RWPE2 (cell line): ENCODE measurements at regions not wholly inside any gene's neighbourhood (a gene's known extent, or its start where the extent isn't known, plus 50 kb on each side); places are given as distances from the start of the nearest gene placed in this dataset.

Experiments
- ATAC-seq: fragments of 200-7000 bp; cut with Tn5 transposase; 3 replicates; pipeline ENCODE4 v1.9.1; 2021; ENCODE audit warnings: low read depth
- DNase-seq: peaks from one replicate; pipeline ENCODE4 v3.0.0-alpha.2; 2020; ENCODE audit warnings: low spot score
- H3K27ac ChIP-seq: fragments of 450-650 bp; 2 replicates; pipeline ENCODE4 v1.5.1; 2017; ENCODE audit warnings: mild to moderate bottlenecking; ENCODE audit not compliant: poor library complexity, severe bottlenecking
- H3K27me3 ChIP-seq: fragments of 250-450 bp; sonication (Bioruptor Pico); 2 replicates; pipeline ENCODE4 v1.5.1; 2021; ENCODE audit warnings: mild to moderate bottlenecking, moderate library complexity; ENCODE audit not compliant: insufficient read depth, poor library complexity, severe bottlenecking
- H3K36me3 ChIP-seq: fragments of 250-450 bp; sonication (Bioruptor Pico); 2 replicates; pipeline ENCODE4 v1.5.1; 2020; ENCODE audit warnings: low read depth, mild to moderate bottlenecking, moderate library complexity
- H3K4me1 ChIP-seq: fragments of 250-450 bp; sonication (Bioruptor Pico); 2 replicates; pipeline ENCODE4 v1.5.1; 2021; ENCODE audit warnings: mild to moderate bottlenecking, moderate library complexity; ENCODE audit not compliant: insufficient read depth, poor library complexity, severe bottlenecking
- H3K4me3 ChIP-seq: fragments of 250-450 bp; sonication (Bioruptor Pico); 2 replicates; pipeline ENCODE4 v1.5.1; 2021; ENCODE audit warnings: mild to moderate bottlenecking, moderate library complexity; ENCODE audit not compliant: severe bottlenecking
- H3K9me3 ChIP-seq: fragments of 250-450 bp; sonication (Bioruptor Pico); 2 replicates; pipeline ENCODE4 v1.5.1; 2021; ENCODE audit warnings: mild to moderate bottlenecking, moderate library complexity; ENCODE audit not compliant: severe bottlenecking
- TF ChIP-seq, protein P1 (sequence below): fragments of 450-650 bp; IDR thresholded peaks from one replicate; pipeline ENCODE4 v1.5.1; 2017; ENCODE audit warnings: mild to moderate bottlenecking, moderate library complexity; ENCODE audit not compliant: poor library complexity, severe bottlenecking

DNA sequence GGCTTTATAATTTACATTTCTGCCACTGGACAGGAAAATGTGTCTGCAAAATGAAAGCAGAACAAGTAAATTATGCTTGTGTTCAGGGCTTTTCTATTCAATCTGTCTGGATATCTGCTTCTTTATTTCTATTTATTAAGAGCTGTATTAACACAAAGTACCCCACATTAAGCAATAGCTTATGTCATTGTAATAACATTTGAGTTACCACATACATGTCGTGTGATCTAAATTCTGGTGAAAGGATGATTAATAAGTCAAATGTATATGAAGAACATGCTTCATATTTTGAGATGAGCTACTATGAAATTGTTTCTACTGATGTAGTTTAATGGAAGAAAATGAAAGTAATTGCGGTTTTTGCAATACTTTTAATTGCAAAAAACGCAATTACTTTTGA lies 238.2 kb downstream of the KCNJ2 start:
- no peak for DNase-seq
- no peak for ATAC-seq
- no peaks in the 10 kb centered on the region for H3K36me3 ChIP-seq
- TF ChIP-seq, protein P1, sequence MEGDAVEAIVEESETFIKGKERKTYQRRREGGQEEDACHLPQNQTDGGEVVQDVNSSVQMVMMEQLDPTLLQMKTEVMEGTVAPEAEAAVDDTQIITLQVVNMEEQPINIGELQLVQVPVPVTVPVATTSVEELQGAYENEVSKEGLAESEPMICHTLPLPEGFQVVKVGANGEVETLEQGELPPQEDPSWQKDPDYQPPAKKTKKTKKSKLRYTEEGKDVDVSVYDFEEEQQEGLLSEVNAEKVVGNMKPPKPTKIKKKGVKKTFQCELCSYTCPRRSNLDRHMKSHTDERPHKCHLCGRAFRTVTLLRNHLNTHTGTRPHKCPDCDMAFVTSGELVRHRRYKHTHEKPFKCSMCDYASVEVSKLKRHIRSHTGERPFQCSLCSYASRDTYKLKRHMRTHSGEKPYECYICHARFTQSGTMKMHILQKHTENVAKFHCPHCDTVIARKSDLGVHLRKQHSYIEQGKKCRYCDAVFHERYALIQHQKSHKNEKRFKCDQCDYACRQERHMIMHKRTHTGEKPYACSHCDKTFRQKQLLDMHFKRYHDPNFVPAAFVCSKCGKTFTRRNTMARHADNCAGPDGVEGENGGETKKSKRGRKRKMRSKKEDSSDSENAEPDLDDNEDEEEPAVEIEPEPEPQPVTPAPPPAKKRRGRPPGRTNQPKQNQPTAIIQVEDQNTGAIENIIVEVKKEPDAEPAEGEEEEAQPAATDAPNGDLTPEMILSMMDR, result no peak
- H3K4me1 ChIP-seq, result peaks cover 15% of the 10 kb centered on the region
- H3K4me3 ChIP-seq, result no peak overlapping the region
- no peak overlapping the region for H3K27ac ChIP-seq
- H3K9me3 ChIP-seq, result no peaks in the 10 kb centered on the region
- H3K27me3 ChIP-seq, result no peaks in the 10 kb centered on the region

DNA sequence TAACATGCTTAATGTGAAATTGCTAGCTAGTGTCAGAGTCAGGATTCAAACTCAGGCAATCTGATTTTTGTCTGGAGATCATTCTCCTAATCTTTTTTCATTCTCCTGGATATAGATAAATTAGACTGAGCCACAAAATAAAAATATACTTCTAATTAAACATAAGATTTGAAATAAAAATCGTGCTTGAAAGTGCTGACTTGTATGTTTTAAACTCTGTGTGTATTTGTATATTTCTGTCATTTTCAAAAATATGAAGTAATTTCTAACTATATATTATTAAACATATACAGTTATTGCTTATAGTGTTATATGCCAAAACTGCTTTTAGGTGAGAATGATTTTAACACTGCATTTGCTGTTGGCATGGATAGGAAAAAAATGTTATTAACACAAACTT lies 239.4 kb downstream of the KCNJ2 start:
- Histone ChIP-seq H3K9me3 (no peaks in the 10 kb centered on the region), H3K4me3 (no peak overlapping the region), H3K4me1 (peaks cover 15% of the 10 kb centered on the region), H3K27me3 (no peaks in the 10 kb centered on the region), H3K27ac (no peak overlapping the region), H3K36me3 (no peaks in the 10 kb centered on the region)
- DNase-seq (no peak), ATAC-seq (no peak)
- TF ChIP-seq, protein P1, result no peak

DNA sequence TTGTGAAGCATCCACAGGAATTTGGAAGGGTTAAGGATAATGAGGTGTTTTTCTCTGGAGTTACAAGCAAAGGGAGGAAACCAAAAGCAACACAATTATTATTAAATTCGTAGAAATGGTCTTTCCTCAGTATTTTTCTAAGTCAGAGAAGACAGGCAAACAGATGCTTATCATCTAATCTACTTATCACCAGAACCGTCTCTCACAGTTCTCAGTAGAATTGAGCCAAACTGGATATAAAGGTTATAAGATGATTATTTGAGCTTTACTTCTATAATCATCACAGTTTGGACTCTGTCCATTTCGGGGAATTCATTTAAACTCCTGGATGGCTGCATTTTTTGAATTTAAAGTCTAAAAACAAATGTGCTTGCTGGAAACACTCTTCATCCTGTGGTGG lies 245.0 kb downstream of the KCNJ2 start:
- TF ChIP-seq, protein P1, result no peak
- Histone ChIP-seq H3K4me1 (no peaks in the 10 kb centered on the region), H3K4me3 (no peak overlapping the region), H3K9me3 (no peaks in the 10 kb centered on the region), H3K36me3 (no peaks in the 10 kb centered on the region), H3K27me3 (no peaks in the 10 kb centered on the region), H3K27ac (no peak overlapping the region)
- ATAC-seq, result no peak
- no peak for DNase-seq

DNA sequence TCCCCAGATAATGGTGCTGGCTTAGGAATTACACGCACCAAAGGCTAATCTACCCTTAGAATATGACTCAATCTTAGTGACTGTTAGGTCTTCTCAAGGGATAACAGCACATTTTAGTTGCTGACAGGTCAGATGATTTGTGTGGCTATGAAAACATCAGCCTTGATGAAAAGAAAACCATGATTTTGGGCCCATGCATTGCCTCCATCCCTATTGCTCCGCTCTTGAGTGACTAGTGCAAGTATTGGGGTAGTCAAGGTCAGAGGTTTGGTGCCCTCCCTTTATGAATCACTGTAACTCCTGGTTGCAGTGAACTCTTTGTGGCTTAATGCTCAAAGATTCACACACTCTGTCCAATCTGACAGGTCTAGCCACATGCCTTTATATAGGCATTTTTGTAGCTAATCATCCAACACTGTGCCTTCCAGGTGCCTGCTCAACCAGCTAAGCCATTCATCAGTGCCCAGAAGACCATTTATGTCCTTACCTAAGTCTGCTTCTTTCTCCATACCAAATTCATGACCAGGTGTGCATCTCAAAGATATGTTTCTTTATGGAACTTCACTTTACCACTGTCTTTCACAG lies 251.6 kb downstream of the KCNJ2 start:
- no peaks in the 10 kb centered on the region for H3K4me1 ChIP-seq
- H3K27me3 ChIP-seq, result peaks cover 12% of the 10 kb centered on the region
- TF ChIP-seq, protein P1, result no peak
- ATAC-seq (no peak), DNase-seq (no peak)
- no peak overlapping the region for H3K4me3 ChIP-seq
- H3K27ac ChIP-seq, result no peak overlapping the region
- no peaks in the 10 kb centered on the region for H3K9me3 ChIP-seq
- H3K36me3 ChIP-seq, result no peaks in the 10 kb centered on the region

DNA sequence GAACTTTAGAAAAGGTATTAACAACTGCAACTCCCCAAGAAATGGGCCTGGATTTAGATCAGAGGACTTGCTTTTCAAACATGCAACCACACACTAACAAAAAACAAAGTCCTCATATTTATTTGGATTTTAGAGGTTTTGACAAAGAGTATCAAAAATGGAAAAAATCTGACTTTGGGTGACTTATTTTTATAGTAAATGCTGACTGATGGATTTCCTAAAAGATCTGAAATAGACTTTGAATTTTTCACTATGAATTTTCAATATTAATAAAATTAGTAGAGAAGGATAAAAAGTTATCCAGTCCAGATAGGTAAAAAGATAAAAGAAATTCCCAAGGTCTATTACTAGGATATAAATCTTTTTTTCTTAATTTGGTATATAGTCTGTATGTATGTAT lies 253.5 kb downstream of the KCNJ2 start:
- H3K4me3 ChIP-seq, result no peak overlapping the region
- H3K36me3 ChIP-seq, result no peaks in the 10 kb centered on the region
- peaks cover 19% of the 10 kb centered on the region for H3K27me3 ChIP-seq
- no peaks in the 10 kb centered on the region for H3K9me3 ChIP-seq
- no peaks in the 10 kb centered on the region for H3K4me1 ChIP-seq
- DNase-seq (no peak), ATAC-seq (no peak)
- H3K27ac ChIP-seq, result no peak overlapping the region
- TF ChIP-seq, protein P1, result no peak
